Gastrocnemius medialis (tissue), 4 donors: ENCODE measurements at regions not wholly inside any gene's neighbourhood (a gene's known extent, or its start where the extent isn't known, plus 50 kb on each side); places are given as distances from the start of the nearest gene placed in this dataset.

Source experiments
- ATAC-seq, 2 donors: fragments of 150-250 bp; one replicate each; pipeline ENCODE4 v1.9.1; 2016
- DNase-seq, 2 donors: peaks; one replicate each; pipeline ENCODE4 v3.0.0-alpha.2; 2019
- H3K27ac ChIP-seq, 4 donors: fragments of 200-600 bp; sonication (generic); 1 replicate in 1 of 4; 2 replicates in 3 of 4; pipeline ENCODE4 v1.5.1; 2016 to 2018; ENCODE audit warnings: mild to moderate bottlenecking in 2 of 4, moderate library complexity in 1 of 4
- H3K27me3 ChIP-seq, 3 donors: fragments of 200-600 bp; sonication (generic) in 2 of 3; 1 replicate in 1 of 3; 2 replicates in 2 of 3; pipeline versions ENCODE4 v1.5.1 to v1.6.0; 2016 to 2019; ENCODE audit warnings: mild to moderate bottlenecking in 1 of 3, moderate library complexity in 1 of 3
- H3K36me3 ChIP-seq, 2 donors: fragments of 200-600 bp; sonication (generic) in 1 of 2; one replicate each; pipeline ENCODE4 v1.5.1; 2017 to 2018
- H3K4me1 ChIP-seq, 2 donors: fragments of 200-600 bp; sonication (generic) in 1 of 2; one replicate each; pipeline ENCODE4 v1.5.1; 2016 to 2017; ENCODE audit warnings: mild to moderate bottlenecking in 2 of 2
- H3K4me3 ChIP-seq, 4 donors: fragments of 200-600 bp; sonication (generic) in 3 of 4; 1 replicate in 1 of 4; 2 replicates in 3 of 4; pipeline ENCODE4 v1.5.1; 2016 to 2019; ENCODE audit warnings: mild to moderate bottlenecking in 2 of 4
- H3K9me3 ChIP-seq, 3 donors: fragments of 200-600 bp; sonication (generic) in 2 of 3; 1 replicate in 1 of 3; 2 replicates in 2 of 3; pipeline ENCODE4 v1.5.1; 2016 to 2019
- POLR2A ChIP-seq, 2 donors: fragments of 450-650 bp; IDR thresholded peaks; one replicate each; pipeline ENCODE4 v1.6.1; 2017; ENCODE audit warnings: antibody characterized with exemption in 2 of 2, mild to moderate bottlenecking in 2 of 2, moderate library complexity in 2 of 2
- in situ Hi-C, 4 donors: fragments of 200-750 bp; cut with MboI; loops; one replicate each; pipeline versions ENCODE4 v1.15.0 to v1.8.0; 2017; ENCODE audit warnings: low sequenced_read_pairs in 4 of 4
- intact Hi-C: fragments of 100-400 bp; cut with DNase I; formaldehyde crosslinking; loops from one replicate; pipeline ENCODE4 v1.15.1; 2023; ENCODE audit warnings: low total_unique reads
- TF ChIP-seq, protein P1 (sequence below), 5 experiments: fragments of 450-650 bp in 3 of 5; fragments of 200-600 bp in 2 of 5; sonication (generic) in 2 of 5; IDR thresholded peaks in 4 of 5; conservative IDR thresholded peaks in 1 of 5; 1 replicate in 4 of 5; 2 replicates in 1 of 5; pipeline ENCODE4 v1.5.1; 2016 to 2019; ENCODE audit warnings: antibody characterized with exemption in 5 of 5, mild to moderate bottlenecking in 3 of 5, moderate library complexity in 3 of 5

DNA sequence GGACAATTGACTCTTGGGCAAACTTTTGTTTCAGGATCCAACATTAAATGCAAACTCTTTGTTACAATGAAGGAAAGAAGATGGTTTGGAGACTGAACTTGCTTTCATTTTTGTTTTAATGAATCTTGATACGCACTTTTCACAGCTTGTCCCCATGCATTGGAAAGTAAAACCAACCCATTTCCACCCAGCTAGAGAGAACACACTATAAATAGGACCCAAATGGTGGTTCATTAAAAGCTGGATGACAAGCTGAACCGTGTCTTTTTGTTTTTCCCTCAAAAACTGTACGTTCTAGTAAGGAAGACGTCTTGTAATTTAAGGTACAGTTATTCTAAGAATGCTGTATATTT lies 95.3 kb upstream of the EGFL6 start:
- no peak for ATAC-seq
- TF ChIP-seq, protein P1, sequence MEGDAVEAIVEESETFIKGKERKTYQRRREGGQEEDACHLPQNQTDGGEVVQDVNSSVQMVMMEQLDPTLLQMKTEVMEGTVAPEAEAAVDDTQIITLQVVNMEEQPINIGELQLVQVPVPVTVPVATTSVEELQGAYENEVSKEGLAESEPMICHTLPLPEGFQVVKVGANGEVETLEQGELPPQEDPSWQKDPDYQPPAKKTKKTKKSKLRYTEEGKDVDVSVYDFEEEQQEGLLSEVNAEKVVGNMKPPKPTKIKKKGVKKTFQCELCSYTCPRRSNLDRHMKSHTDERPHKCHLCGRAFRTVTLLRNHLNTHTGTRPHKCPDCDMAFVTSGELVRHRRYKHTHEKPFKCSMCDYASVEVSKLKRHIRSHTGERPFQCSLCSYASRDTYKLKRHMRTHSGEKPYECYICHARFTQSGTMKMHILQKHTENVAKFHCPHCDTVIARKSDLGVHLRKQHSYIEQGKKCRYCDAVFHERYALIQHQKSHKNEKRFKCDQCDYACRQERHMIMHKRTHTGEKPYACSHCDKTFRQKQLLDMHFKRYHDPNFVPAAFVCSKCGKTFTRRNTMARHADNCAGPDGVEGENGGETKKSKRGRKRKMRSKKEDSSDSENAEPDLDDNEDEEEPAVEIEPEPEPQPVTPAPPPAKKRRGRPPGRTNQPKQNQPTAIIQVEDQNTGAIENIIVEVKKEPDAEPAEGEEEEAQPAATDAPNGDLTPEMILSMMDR (IDR thresholded peaks at IDR 0.05 in 4 of 5, conservative IDR thresholded peaks at IDR 0.05 in 1 of 5) = no peak
- no peak for TF ChIP-seq POLR2A (IDR thresholded peaks at IDR 0.05)
- in situ Hi-C loops (no loop called here), intact Hi-C loops (loop anchor here (5.0 kb wide), 1 partner anchor 527 kb away; no protein-coding TSS in a partner anchor)
- H3K27me3 ChIP-seq = no peaks in the 10 kb centered on the region
- peak overlapping the region in 1 of 4 donors; percentile 9 for H3K4me3 ChIP-seq
- DNase-seq = no peak
- peak overlapping the region; percentile 43 to 68 (median 62) for H3K27ac ChIP-seq
- H3K4me1 ChIP-seq = peaks cover 0 to 8% of the 10 kb centered on the region in 2 donors
- H3K36me3 ChIP-seq = no peaks in the 10 kb centered on the region
- H3K9me3 ChIP-seq = no peaks in the 10 kb centered on the region

DNA sequence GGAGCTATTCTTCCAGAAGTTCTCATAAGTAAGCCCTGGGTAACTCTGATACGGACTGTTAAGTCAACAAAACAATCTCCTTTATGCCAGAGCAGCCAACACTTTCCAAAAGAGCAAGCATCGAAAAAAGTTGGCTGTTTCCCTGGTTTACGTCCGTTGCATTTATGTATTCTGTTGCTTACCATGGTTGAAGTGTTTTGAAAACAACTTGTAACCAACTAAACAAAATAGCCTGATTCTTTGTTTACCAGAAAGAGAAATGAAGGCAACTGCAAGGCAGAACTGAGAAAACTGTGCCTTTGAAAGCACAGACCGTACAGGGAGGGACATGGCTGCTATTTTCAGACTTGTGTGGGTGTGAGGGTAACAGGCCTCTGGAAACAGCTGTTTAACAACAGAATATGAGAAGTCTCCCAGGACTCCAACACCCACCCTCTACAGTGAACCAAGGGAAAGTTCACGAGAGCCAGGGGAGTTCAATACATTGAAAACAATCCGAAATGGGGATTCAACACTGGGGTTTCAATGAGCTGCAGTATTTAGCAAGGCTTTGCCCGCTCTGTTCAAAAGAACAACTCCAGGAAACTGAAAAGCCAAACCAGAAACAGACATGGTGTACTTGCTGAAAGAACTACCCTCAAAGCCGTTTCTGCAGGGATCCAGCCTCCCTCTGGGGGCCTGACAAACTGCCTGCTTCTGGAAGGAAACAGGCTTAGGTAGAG lies 95.8 kb upstream of the EGFL6 start:
- Histone ChIP-seq H3K36me3 (no peaks in the 10 kb centered on the region), H3K4me1 (peaks cover 0 to 8% of the 10 kb centered on the region in 2 donors), H3K4me3 (peak overlapping the region in 1 of 4 donors; percentile 9), H3K27me3 (no peaks in the 10 kb centered on the region), H3K9me3 (no peaks in the 10 kb centered on the region), H3K27ac (peak overlapping the region; percentile 43 to 68 (median 62))
- ATAC-seq = peak; percentile 24 to 78
- in situ Hi-C loops (no loop called here), intact Hi-C loops (loop anchor here (5.0 kb wide), 1 partner anchor 526 kb away; no protein-coding TSS in a partner anchor)
- TF ChIP-seq, protein P1 (IDR thresholded peaks at IDR 0.05 in 4 of 5, conservative IDR thresholded peaks at IDR 0.05 in 1 of 5) = no peak
- no peak for TF ChIP-seq POLR2A (IDR thresholded peaks at IDR 0.05)
- no peak for DNase-seq

DNA sequence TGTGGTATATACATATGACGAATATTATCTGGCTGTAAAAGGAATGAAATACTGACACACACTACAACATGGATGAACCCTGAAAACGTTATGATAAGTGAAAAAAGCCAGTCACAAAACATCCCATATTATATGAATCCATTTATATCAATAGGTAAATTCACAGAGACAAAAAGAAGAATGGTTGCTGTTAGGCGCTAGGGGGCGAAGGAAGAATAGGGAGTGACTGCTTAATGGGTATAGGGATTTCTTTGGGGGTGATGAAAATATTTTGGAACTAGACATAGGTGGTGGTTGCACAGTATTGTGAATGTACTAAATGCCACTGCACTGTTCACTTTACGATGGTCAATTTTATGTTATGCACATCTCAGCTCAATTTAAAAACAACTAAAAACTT lies 96.4 kb upstream of the EGFL6 start:
- intact Hi-C loops = loop anchor here (5.0 kb wide), 1 partner anchor 526 kb away; no protein-coding TSS in a partner anchor
- DNase-seq = no peak
- Histone ChIP-seq H3K36me3 (no peaks in the 10 kb centered on the region), H3K9me3 (no peaks in the 10 kb centered on the region), H3K4me1 (peaks cover 0 to 8% of the 10 kb centered on the region in 2 donors), H3K27ac (peak overlapping the region; percentile 43 to 68 (median 62)), H3K4me3 (no peak overlapping the region), H3K27me3 (no peaks in the 10 kb centered on the region)
- no peak for ATAC-seq
- in situ Hi-C loops = no loop called here
- TF ChIP-seq, protein P1 (IDR thresholded peaks at IDR 0.05 in 4 of 5, conservative IDR thresholded peaks at IDR 0.05 in 1 of 5) = no peak
- TF ChIP-seq POLR2A (IDR thresholded peaks at IDR 0.05) = no peak

DNA sequence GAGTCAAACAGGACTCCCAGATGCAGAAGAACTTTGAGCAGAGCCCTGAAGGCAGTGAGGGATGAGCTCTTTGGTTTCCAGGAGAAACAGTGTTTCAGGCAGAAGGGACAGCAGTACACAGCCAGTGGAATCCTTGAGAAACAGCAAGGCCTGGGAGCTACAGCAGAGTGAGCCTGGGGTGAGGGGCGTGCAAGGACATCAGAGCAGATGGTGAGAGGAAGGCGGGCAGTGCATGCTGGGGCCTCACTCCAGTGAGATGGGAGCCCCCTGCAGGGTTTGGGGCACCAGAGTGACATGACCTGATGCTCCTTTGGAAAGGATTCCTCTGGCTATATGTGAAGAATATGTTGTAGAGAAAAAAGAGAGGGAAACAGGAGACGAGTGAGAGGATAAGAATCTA lies 98.1 kb upstream of the EGFL6 start:
- in situ Hi-C loops (no loop called here), intact Hi-C loops (loop anchor here (5.0 kb wide), 1 partner anchor 524 kb away; no protein-coding TSS in a partner anchor)
- TF ChIP-seq POLR2A (IDR thresholded peaks at IDR 0.05) = no peak
- TF ChIP-seq, protein P1 (IDR thresholded peaks at IDR 0.05 in 4 of 5, conservative IDR thresholded peaks at IDR 0.05 in 1 of 5) = no peak
- Histone ChIP-seq H3K27me3 (no peaks in the 10 kb centered on the region), H3K36me3 (no peaks in the 10 kb centered on the region), H3K27ac (no peak overlapping the region), H3K4me1 (peaks cover 0 to 8% of the 10 kb centered on the region in 2 donors), H3K9me3 (no peaks in the 10 kb centered on the region), H3K4me3 (no peak overlapping the region)
- no peak for ATAC-seq
- DNase-seq = no peak
